SK-N-SH (cell line): ENCODE measurements at regions not wholly inside any gene's neighbourhood (a gene's known extent, or its start where the extent isn't known, plus 50 kb on each side); places are given as distances from the start of the nearest gene placed in this dataset.
"Not testable (repeated sequence)": the region's sequence is repeated elsewhere in the genome, so short reads cannot be mapped to it uniquely, and the experiment has no call there.

Experiments used
- EP300 ChIP-seq, 2 experiments: IDR thresholded peaks; 2 replicates each; pipeline versions ENCODE4 v1.4.0 to v1.6.1; 2012; ENCODE audit warnings: borderline replicate concordance in 1 of 2, low read depth in 1 of 2, low read length in 1 of 2
- EZH2phosphoT487 ChIP-seq: fragments of 200-600 bp; sonication (generic); IDR thresholded peaks from 2 replicates; pipeline ENCODE4 v1.6.1; 2017; ENCODE audit warnings: low read depth, mixed run types, mild to moderate bottlenecking, antibody characterized with exemption, moderate library complexity, borderline replicate concordance
- FOSL2 ChIP-seq: IDR thresholded peaks from 2 replicates; pipeline ENCODE4 v1.4.0; 2012; ENCODE audit warnings: low read depth, mild to moderate bottlenecking, moderate library complexity, borderline replicate concordance
- MEF2A ChIP-seq: IDR thresholded peaks from 2 replicates; pipeline ENCODE4 v1.4.0; 2012; ENCODE audit warnings: low read depth, borderline replicate concordance
- NFIC ChIP-seq: IDR thresholded peaks from 2 replicates; pipeline ENCODE4 v1.4.0; 2012; ENCODE audit warnings: borderline replicate concordance
- TEAD4 ChIP-seq: IDR thresholded peaks from 2 replicates; pipeline ENCODE4 v1.4.0; 2012; ENCODE audit warnings: mild to moderate bottlenecking, borderline replicate concordance; ENCODE audit not compliant: insufficient read depth
- TF ChIP-seq, protein P1 (sequence below): fragments of 200-600 bp; sonication (generic); IDR thresholded peaks from 2 replicates; pipeline ENCODE4 v1.6.1; 2017; ENCODE audit warnings: antibody characterized with exemption, mild to moderate bottlenecking, moderate library complexity
- TF ChIP-seq, protein P2 (sequence below): IDR thresholded peaks from 2 replicates; pipeline ENCODE4 v1.6.1; 2012; ENCODE audit warnings: mild to moderate bottlenecking, low read depth, low read length, moderate library complexity

GRCh38 chr1:149227933-149228665 is 124.7 kb upstream of the NBPF9 start:
- TF ChIP-seq, protein P1, sequence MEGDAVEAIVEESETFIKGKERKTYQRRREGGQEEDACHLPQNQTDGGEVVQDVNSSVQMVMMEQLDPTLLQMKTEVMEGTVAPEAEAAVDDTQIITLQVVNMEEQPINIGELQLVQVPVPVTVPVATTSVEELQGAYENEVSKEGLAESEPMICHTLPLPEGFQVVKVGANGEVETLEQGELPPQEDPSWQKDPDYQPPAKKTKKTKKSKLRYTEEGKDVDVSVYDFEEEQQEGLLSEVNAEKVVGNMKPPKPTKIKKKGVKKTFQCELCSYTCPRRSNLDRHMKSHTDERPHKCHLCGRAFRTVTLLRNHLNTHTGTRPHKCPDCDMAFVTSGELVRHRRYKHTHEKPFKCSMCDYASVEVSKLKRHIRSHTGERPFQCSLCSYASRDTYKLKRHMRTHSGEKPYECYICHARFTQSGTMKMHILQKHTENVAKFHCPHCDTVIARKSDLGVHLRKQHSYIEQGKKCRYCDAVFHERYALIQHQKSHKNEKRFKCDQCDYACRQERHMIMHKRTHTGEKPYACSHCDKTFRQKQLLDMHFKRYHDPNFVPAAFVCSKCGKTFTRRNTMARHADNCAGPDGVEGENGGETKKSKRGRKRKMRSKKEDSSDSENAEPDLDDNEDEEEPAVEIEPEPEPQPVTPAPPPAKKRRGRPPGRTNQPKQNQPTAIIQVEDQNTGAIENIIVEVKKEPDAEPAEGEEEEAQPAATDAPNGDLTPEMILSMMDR = not testable (repeated sequence)
- not testable (repeated sequence) for TF ChIP-seq NFIC; MEF2A; FOSL2; EP300 (IDR thresholded peaks at IDR 0.05; ENCODE audit: borderline replicate concordance in 1 of 2, low read depth in 1 of 2, low read length in 1 of 2); EZH2phosphoT487; TEAD4
- TF ChIP-seq, protein P2, sequence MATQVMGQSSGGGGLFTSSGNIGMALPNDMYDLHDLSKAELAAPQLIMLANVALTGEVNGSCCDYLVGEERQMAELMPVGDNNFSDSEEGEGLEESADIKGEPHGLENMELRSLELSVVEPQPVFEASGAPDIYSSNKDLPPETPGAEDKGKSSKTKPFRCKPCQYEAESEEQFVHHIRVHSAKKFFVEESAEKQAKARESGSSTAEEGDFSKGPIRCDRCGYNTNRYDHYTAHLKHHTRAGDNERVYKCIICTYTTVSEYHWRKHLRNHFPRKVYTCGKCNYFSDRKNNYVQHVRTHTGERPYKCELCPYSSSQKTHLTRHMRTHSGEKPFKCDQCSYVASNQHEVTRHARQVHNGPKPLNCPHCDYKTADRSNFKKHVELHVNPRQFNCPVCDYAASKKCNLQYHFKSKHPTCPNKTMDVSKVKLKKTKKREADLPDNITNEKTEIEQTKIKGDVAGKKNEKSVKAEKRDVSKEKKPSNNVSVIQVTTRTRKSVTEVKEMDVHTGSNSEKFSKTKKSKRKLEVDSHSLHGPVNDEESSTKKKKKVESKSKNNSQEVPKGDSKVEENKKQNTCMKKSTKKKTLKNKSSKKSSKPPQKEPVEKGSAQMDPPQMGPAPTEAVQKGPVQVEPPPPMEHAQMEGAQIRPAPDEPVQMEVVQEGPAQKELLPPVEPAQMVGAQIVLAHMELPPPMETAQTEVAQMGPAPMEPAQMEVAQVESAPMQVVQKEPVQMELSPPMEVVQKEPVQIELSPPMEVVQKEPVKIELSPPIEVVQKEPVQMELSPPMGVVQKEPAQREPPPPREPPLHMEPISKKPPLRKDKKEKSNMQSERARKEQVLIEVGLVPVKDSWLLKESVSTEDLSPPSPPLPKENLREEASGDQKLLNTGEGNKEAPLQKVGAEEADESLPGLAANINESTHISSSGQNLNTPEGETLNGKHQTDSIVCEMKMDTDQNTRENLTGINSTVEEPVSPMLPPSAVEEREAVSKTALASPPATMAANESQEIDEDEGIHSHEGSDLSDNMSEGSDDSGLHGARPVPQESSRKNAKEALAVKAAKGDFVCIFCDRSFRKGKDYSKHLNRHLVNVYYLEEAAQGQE = not testable (repeated sequence)
